Muscle of leg (tissue), 3 donors: ENCODE measurements at regions not wholly inside any gene's neighbourhood (a gene's known extent, or its start where the extent isn't known, plus 50 kb on each side); places are given as distances from the start of the nearest gene placed in this dataset.

Experiments used
- DNase-seq: peaks from one replicate; pipeline ENCODE4 v3.0.0; 2013
- H3K27ac ChIP-seq: one replicate; pipeline ENCODE4 v1.5.1; 2013; ENCODE audit warnings: mild to moderate bottlenecking, low read length, control low read depth
- H3K27me3 ChIP-seq: one replicate; pipeline ENCODE4 v1.6.1; 2013; ENCODE audit warnings: low read length; ENCODE audit not compliant: control insufficient read depth, insufficient read depth
- H3K36me3 ChIP-seq: one replicate; pipeline ENCODE4 v1.6.1; 2013; ENCODE audit warnings: low read length; ENCODE audit not compliant: control insufficient read depth, insufficient read depth
- H3K4me1 ChIP-seq: one replicate; pipeline ENCODE4 v1.6.1; 2013; ENCODE audit warnings: low read length; ENCODE audit not compliant: control insufficient read depth, insufficient read depth
- H3K4me3 ChIP-seq: one replicate; pipeline ENCODE4 v1.5.1; 2013; ENCODE audit warnings: low read length, control low read depth
- H3K9me3 ChIP-seq: replicated peaks from 2 replicates; pipeline ENCODE4 v1.6.1; 2013; ENCODE audit warnings: low read depth, low read length; ENCODE audit not compliant: control insufficient read depth
- WGBS: methylation state at CpG from one replicate; pipeline ENCODE4 v1.1.5; 2013; ENCODE audit warnings: missing lambda C conversion rate; ENCODE audit not compliant: insufficient coverage; 5-methylcytosine and 5-hydroxymethylcytosine counted together

DNA sequence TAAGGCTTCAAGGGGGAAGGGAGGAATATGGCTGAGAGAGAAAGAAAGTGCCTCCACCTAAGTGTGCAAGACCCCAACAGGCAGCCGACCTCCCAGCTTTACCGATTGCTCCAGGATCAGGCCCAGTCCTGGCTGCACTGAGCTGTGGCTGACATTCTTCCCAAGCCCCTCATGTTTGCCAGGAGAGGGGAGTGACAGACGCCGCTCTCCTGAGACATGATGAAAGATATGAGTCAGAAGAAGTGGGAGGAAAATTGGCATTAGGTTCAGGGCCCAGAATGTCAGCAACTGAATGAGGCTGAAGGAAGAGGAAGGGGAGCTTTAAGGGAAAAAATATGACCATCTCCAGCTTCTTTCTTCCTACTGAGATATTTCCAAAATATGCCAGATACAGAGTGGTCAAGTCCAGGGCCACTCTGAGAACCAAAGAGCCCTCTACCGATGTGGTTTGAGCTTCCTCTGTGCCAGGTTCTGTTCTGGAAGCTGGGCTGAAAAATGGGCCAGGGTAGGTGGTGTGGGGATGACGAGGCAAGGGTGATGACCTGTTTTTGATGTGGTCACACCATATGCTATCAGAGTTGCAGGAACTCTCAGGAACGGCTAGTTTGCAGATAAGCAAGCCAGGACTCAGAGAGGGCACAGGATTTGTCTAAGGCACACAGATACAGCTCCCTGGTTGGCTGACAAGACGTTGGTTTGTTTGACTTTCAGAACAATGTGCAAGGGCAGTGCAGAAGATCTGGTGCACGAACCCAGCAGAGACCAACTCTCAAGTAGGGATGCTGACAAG, 176.7 kb downstream of the SOX9 start:
- Histone ChIP-seq H3K4me3 (no peak overlapping the region), H3K27ac (no peak overlapping the region), H3K27me3 (peaks cover 3% of the 10 kb centered on the region), H3K4me1 (peaks cover 16% of the 10 kb centered on the region), H3K36me3 (no peaks in the 10 kb centered on the region), H3K9me3 (no peaks in the 10 kb centered on the region)
- WGBS: 41% methylated on average over 9 of the region's 9 CpGs
- DNase-seq: peak; percentile 79

DNA sequence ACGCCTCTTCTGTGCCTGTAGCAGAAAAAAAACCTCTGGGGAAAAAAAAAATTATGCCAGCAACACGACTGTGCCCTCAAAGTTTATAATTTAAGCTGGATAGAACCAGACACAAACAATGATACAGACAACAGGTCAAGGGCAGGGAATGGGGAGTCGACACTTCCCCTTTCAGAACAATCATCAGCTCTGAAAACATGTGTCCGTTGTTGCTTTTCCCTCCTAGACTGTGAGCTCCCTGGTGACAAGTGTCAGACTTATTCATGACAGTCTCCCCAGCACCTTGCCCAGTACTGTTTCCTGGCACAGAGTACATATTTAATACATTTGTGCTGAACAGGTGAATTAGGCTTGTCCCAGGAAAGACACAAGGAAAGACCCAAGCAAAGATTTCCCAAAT, 178.3 kb downstream of the SOX9 start:
- no peak for DNase-seq
- Histone ChIP-seq H3K9me3 (no peaks in the 10 kb centered on the region), H3K4me3 (no peak overlapping the region), H3K36me3 (no peaks in the 10 kb centered on the region), H3K27ac (no peak overlapping the region), H3K4me1 (peaks cover 16% of the 10 kb centered on the region), H3K27me3 (peaks cover 3% of the 10 kb centered on the region)
- 83% methylated on average over 1 of the region's 4 CpGs for WGBS

DNA sequence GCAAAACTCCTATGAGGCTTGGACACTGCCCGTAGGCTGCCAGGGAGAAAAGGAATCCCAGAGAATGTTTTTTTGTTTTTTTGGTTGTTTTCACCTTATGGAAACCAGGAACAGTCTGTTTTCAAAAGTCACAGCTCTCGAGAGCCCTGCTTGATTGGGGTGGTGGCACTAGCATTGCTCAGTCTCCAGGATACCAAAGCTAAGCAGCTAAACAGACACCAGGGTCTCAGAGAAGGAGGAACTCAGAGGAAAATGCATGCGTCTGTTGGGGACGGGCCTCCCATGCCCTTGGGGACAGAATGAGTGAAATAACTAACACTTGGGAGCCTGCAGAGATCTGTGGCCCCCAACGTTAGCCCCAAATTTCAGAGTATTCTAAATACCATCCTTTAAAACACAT, 178.8 kb downstream of the SOX9 start:
- no peak overlapping the region for H3K4me3 ChIP-seq
- H3K4me1 ChIP-seq: peaks cover 16% of the 10 kb centered on the region
- H3K9me3 ChIP-seq: no peaks in the 10 kb centered on the region
- no peak overlapping the region for H3K27ac ChIP-seq
- H3K27me3 ChIP-seq: peaks cover 3% of the 10 kb centered on the region
- no peaks in the 10 kb centered on the region for H3K36me3 ChIP-seq
- 39% methylated on average over 3 of the region's 5 CpGs for WGBS
- no peak for DNase-seq

DNA sequence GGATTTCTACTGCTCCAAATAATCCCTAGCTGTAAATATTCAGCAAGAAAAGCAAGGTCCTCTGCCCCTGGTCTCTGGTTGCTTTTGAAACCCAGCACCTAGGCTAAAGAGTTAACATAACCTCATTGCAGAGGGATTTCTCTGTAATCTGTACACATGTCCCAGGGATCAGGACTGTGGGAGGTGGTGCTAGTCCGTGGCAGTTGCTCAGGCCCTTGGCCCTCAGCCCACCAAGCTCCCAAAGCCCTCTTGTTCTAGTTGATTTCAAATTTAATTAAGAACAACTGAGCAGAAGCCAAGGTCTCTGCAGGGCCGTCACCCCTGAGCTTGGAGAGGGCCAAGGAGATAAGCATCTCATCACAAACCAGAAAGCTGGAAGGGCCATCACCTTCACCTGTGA, 181.1 kb downstream of the SOX9 start:
- H3K27me3 ChIP-seq: peaks cover 3% of the 10 kb centered on the region

DNA sequence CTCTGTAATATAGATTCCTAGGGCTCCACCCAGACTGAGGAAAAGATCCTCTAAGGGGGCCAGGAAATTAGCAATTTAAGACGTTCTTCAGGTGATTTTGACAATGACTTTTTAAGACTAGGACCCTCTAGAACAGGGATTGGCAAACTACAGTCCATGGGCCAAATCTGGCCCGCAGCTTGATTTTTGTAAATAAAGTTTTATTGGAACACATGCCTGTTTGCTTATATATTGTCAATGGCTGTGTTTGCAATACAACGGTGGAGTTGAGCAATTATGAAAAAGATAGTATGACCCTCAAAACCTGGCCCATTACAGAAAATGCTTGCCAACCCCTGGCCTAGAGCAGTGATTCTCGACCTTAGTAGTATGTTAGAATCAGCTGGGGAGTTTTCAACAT, 181.9 kb downstream of the SOX9 start:
- peaks cover 3% of the 10 kb centered on the region for H3K27me3 ChIP-seq
- H3K9me3 ChIP-seq: no peaks in the 10 kb centered on the region
- H3K4me1 ChIP-seq: peaks cover 13% of the 10 kb centered on the region
- WGBS: 100% methylated on average over 1 of the region's 4 CpGs
- H3K36me3 ChIP-seq: no peaks in the 10 kb centered on the region
- no peak overlapping the region for H3K4me3 ChIP-seq
- no peak overlapping the region for H3K27ac ChIP-seq
- DNase-seq: no peak

More for the DNA sequence above, 181.1 kb downstream of the SOX9 start:
- H3K36me3 ChIP-seq: no peaks in the 10 kb centered on the region
- DNase-seq: peak; percentile 26
- no peaks in the 10 kb centered on the region for H3K9me3 ChIP-seq
- H3K4me3 ChIP-seq: no peak overlapping the region
- no peak overlapping the region for H3K27ac ChIP-seq
- H3K4me1 ChIP-seq: peaks cover 21% of the 10 kb centered on the region
- no CpG with 5 or more reads among the region's 2 CpGs for WGBS

DNA sequence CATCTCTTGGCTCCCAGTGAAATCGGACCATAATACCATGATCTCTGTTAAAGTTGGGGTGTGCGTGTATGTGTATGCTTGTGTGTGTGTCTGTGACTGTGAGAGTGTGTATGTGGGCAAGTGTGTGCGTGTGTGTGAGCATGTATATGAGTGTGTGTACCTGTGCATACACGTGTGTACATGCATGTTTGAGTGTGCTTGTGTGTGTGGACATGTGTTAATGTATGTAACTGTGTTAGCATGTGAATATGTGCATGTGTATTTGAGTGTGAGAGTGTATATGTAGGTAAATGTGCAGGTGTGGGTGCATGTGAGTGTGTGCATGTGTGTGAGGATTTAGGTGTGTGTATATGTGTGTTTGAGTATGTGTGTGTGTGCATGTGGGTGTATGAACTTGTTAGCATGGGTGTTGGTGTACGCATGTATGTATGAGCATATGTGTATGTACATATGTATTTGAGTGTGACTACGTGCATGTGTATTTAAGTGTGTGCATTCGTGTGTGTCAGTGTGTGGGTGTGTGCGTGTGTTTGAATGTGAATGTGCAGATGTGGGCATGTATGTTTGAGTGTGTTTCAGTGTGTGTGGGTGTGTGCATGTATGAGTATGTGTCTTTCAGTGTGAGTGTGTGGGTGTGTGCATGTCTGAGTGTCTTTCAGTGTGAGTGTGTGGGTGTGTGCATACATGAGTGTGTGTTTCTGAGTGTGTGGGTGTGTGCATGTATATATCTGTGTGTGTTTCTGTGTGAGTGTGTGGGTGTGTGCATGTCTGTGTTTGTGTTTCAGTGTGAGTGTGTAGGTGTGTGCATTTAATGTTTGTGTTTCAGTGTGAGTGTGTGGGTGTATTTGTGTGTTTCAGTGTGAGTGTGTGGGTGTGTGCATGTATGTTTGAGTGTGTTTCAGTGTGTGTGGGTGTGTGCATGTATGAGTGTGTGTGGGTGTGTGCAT, 183.2 kb downstream of the SOX9 start:
- no peaks in the 10 kb centered on the region for H3K9me3 ChIP-seq
- H3K27ac ChIP-seq: no peak overlapping the region
- WGBS: 83% methylated on average over 8 of the region's 8 CpGs
- H3K4me3 ChIP-seq: no peak overlapping the region
- peaks cover 12% of the 10 kb centered on the region for H3K4me1 ChIP-seq
- H3K36me3 ChIP-seq: no peaks in the 10 kb centered on the region
- DNase-seq: no peak
- H3K27me3 ChIP-seq: peaks cover 3% of the 10 kb centered on the region

DNA sequence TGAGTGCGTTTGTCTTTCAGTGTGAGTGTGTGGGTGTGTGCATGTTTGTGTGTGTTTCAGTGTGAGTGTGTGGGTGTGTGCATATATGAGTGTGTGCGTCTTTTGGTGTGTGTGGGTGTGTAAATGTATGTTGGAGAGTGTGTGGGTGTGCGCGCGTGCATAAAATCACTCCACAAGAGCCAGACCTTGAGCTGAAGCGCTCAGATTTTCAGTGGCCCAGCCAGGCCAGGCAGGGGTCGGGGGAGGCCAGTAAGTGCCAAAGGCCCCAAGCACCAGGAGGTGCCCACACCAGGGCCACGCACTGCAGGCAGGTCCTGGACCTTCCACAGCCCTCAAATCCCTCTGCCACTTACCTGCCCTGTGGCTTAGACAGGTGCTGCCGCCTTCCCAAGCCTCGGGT, 184.0 kb downstream of the SOX9 start:
- Histone ChIP-seq H3K4me3 (no peak overlapping the region), H3K27me3 (no peaks in the 10 kb centered on the region), H3K9me3 (no peaks in the 10 kb centered on the region), H3K4me1 (peaks cover 12% of the 10 kb centered on the region), H3K27ac (no peak overlapping the region), H3K36me3 (no peaks in the 10 kb centered on the region)
- WGBS: 86% methylated on average over 7 of the region's 10 CpGs
- no peak for DNase-seq

DNA sequence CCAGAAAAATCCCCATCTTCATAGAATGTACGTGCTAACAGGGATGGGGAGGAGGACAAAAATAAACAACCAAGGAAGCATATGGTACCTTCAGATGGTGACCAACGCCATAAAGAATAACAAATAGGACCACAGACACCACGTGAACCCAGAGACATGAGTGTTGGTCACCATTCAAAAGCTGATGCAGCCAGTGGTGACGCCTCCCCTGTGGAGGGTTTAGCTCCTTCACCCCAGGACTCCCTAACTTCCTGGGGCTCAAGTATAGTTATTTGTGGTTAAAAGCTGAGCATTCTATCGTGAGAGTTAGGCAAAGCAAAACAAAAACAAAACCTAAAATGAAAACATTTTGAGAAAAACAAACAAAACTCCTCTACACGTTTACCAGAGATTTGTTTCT, 184.7 kb downstream of the SOX9 start:
- Histone ChIP-seq H3K27ac (no peak overlapping the region), H3K4me3 (no peak overlapping the region)
- DNase-seq: no peak

DNA sequence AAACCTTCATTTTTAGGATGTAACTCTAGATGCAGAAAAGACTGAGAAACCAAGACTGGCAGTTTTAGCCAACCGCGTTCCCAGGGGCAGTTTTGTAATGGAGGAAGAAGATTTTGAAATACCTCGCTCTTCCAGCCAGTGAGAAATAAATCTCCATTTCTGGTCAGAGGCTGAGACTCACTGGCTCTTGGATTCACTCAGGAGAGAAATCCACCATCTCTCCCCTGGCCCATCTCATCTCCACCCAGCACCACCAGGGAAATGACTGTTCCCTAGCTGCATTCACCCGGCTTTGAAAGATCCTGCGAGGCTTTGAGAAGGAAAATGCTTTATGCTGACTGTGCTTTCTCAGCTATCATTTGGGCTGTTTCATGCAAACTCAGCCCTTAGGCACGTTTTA, 185.2 kb downstream of the SOX9 start:
- H3K4me1 ChIP-seq: peaks cover 12% of the 10 kb centered on the region
- H3K9me3 ChIP-seq: no peaks in the 10 kb centered on the region
- no peaks in the 10 kb centered on the region for H3K27me3 ChIP-seq
- no peak overlapping the region for H3K27ac ChIP-seq
- DNase-seq: peak; percentile 26
- no CpG with 5 or more reads among the region's 6 CpGs for WGBS
- no peaks in the 10 kb centered on the region for H3K36me3 ChIP-seq
- H3K4me3 ChIP-seq: no peak overlapping the region

More for the DNA sequence above, 184.7 kb downstream of the SOX9 start:
- no peaks in the 10 kb centered on the region for H3K36me3 ChIP-seq
- peaks cover 12% of the 10 kb centered on the region for H3K4me1 ChIP-seq
- no peaks in the 10 kb centered on the region for H3K27me3 ChIP-seq
- WGBS: no CpG with 5 or more reads among the region's 6 CpGs
- no peaks in the 10 kb centered on the region for H3K9me3 ChIP-seq

DNA sequence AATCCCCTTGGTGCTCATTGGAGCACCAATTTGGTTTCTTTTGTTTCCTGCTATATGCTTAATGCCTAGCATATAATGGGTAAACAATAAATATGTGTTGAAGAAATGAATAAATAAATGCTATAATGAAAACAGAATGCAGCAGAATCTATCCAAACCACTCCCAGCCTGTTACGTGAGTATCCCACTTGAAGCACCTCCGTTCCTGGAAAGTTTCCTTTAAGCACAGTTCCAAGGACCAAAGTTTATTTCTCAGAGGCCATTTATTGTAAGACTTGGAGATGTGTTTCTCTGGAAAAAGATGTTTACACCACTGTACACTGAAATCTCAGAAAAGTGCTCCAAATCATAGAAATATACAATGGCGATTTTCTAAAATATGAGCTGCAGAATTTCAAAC, 187.0 kb downstream of the SOX9 start:
- Histone ChIP-seq H3K36me3 (no peaks in the 10 kb centered on the region), H3K27me3 (no peaks in the 10 kb centered on the region), H3K4me1 (peaks cover 6% of the 10 kb centered on the region), H3K9me3 (no peaks in the 10 kb centered on the region), H3K27ac (no peak overlapping the region), H3K4me3 (no peak overlapping the region)
- WGBS: no CpG with 5 or more reads among the region's 3 CpGs
- peak; percentile 81 for DNase-seq
